ENCODE measurements at regions not wholly inside any gene's neighbourhood (a gene's known extent, or its start where the extent isn't known, plus 50 kb on each side); places are given as distances from the start of the nearest gene placed in this dataset.

DNA sequence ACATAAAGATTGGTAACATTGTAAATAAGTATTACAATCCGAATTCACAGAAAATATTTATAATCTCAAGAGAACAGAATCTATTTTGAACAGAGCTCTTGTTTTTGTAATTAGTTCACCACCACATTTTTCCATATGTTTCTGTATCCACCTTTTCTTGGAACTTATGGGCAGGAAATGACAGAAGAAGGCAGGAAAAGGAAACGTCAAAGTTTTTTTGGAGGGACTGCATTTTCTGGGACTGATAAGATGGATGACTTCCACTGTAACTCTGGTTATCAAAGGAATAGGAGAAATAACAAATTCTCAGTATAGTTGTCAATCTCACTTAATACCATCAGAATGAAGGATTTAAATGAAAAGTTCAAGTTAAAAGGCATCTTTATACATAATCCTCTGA, 75.1 kb upstream of the SMNDC1 start:
- Histone ChIP-seq H3K27me3 (ENCODE audit: control insufficient read depth in 1 of 2, insufficient read depth in 2 of 2, low read length in 1 of 2) (no peaks in the 10 kb centered on the region), H3K9me3 (ENCODE audit: control insufficient read depth, low read length) (no peaks in the 10 kb centered on the region), H3K36me3 (ENCODE audit: control insufficient read depth in 1 of 2, insufficient read depth in 2 of 2, low read length in 1 of 2) (no peaks in the 10 kb centered on the region), H3K27ac (ENCODE audit: low read depth in 1 of 2, low read length in 2 of 2) (no peak overlapping the region), H3K4me1 (ENCODE audit: control insufficient read depth in 1 of 2, insufficient read depth in 2 of 2, low read length in 2 of 2) (no peaks in the 10 kb centered on the region), H3K4me3 (ENCODE audit: low read length in 2 of 2) (no peak overlapping the region)
- intact Hi-C loops (cut with DNase I): no loop called here
- 32 to 46% methylated on average over 2 of the region's 2 CpGs for WGBS, 2 donors
- DNase-seq: no peak
- ATAC-seq (ENCODE audit: low FRiP score): no peak

GRCh38 chr10:110380293-110380692, 75.6 kb upstream of the SMNDC1 start:
- H3K36me3 ChIP-seq (ENCODE audit: control insufficient read depth in 1 of 2, insufficient read depth in 2 of 2, low read length in 1 of 2): no peaks in the 10 kb centered on the region
- no peaks in the 10 kb centered on the region for H3K27me3 ChIP-seq (ENCODE audit: control insufficient read depth in 1 of 2, insufficient read depth in 2 of 2, low read length in 1 of 2)
- no peaks in the 10 kb centered on the region for H3K9me3 ChIP-seq (ENCODE audit: control insufficient read depth, low read length)
- no peak overlapping the region for H3K4me3 ChIP-seq (ENCODE audit: low read length in 2 of 2)
- DNase-seq (no peak), ATAC-seq (ENCODE audit: low FRiP score) (no peak)
- no peaks in the 10 kb centered on the region for H3K4me1 ChIP-seq (ENCODE audit: control insufficient read depth in 1 of 2, insufficient read depth in 2 of 2, low read length in 2 of 2)
- H3K27ac ChIP-seq (ENCODE audit: low read depth in 1 of 2, low read length in 2 of 2): no peak overlapping the region
- intact Hi-C loops (cut with DNase I): no loop called here

GRCh38 chr10:110382695-110383094, 78.0 kb upstream of the SMNDC1 start:
- DNase-seq (peak in 1 of 2 donors; percentile 13), ATAC-seq (ENCODE audit: low FRiP score) (no peak)
- intact Hi-C loops (cut with DNase I): no loop called here
- H3K9me3 ChIP-seq (ENCODE audit: control insufficient read depth, low read length): no peaks in the 10 kb centered on the region
- H3K27me3 ChIP-seq (ENCODE audit: control insufficient read depth in 1 of 2, insufficient read depth in 2 of 2, low read length in 1 of 2): no peaks in the 10 kb centered on the region
- no peaks in the 10 kb centered on the region for H3K36me3 ChIP-seq (ENCODE audit: control insufficient read depth in 1 of 2, insufficient read depth in 2 of 2, low read length in 1 of 2)
- no peaks in the 10 kb centered on the region for H3K4me1 ChIP-seq (ENCODE audit: control insufficient read depth in 1 of 2, insufficient read depth in 2 of 2, low read length in 2 of 2)
- H3K27ac ChIP-seq (ENCODE audit: low read depth in 1 of 2, low read length in 2 of 2): no peak overlapping the region
- 92% methylated on average over 5 of the region's 5 CpGs for WGBS, 2 donors
- no peak overlapping the region for H3K4me3 ChIP-seq (ENCODE audit: low read length in 2 of 2)

DNA sequence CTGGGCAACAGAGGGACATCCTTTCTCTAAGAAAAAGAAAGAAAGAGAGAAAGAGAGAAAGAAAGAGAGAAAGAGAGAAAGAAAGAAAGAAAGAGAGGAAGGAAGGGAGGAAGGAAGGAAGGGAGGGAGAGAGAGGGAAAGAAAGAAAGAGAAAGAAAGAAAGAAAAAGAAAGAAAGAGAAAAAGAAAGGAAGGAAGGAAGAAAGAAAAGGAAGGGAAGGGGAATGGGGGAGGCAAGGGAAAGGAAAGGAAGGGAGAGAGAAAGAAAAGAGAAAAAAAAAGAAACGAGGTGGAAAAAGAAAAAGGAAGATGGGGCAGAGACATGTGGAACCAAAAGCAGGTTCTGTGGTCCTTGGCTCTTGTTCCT, 82.9 kb upstream of the SMNDC1 start:
- intact Hi-C loops (cut with DNase I): no loop called here
- H3K27ac ChIP-seq (ENCODE audit: low read depth in 1 of 2, low read length in 2 of 2): no peak overlapping the region
- no peaks in the 10 kb centered on the region for H3K4me1 ChIP-seq (ENCODE audit: control insufficient read depth in 1 of 2, insufficient read depth in 2 of 2, low read length in 2 of 2)
- H3K4me3 ChIP-seq (ENCODE audit: low read length in 2 of 2): no peak overlapping the region
- ATAC-seq (ENCODE audit: low FRiP score): no peak
- H3K36me3 ChIP-seq (ENCODE audit: control insufficient read depth in 1 of 2, insufficient read depth in 2 of 2, low read length in 1 of 2): no peaks in the 10 kb centered on the region
- WGBS, 2 donors: 59% methylated on average over 1 of the region's 1 CpG
- no peak for DNase-seq
- no peaks in the 10 kb centered on the region for H3K9me3 ChIP-seq (ENCODE audit: control insufficient read depth, low read length)
- H3K27me3 ChIP-seq (ENCODE audit: control insufficient read depth in 1 of 2, insufficient read depth in 2 of 2, low read length in 1 of 2): no peaks in the 10 kb centered on the region

- H3K36me3 ChIP-seq (ENCODE audit: control insufficient read depth in 1 of 2, insufficient read depth in 2 of 2, low read length in 1 of 2): no peaks in the 10 kb centered on the region
- intact Hi-C loops (cut with DNase I): no loop called here
- 66 to 70% methylated on average over 7 of the region's 7 CpGs for WGBS, 2 donors
- DNase-seq (peak in 1 of 2 donors; percentile 42), ATAC-seq (ENCODE audit: low FRiP score) (no peak)
- no peak overlapping the region for H3K27ac ChIP-seq (ENCODE audit: low read depth in 1 of 2, low read length in 2 of 2)
- no peaks in the 10 kb centered on the region for H3K9me3 ChIP-seq (ENCODE audit: control insufficient read depth, low read length)
- no peaks in the 10 kb centered on the region for H3K27me3 ChIP-seq (ENCODE audit: control insufficient read depth in 1 of 2, insufficient read depth in 2 of 2, low read length in 1 of 2)
- H3K4me3 ChIP-seq (ENCODE audit: low read length in 2 of 2): no peak overlapping the region
- no peaks in the 10 kb centered on the region for H3K4me1 ChIP-seq (ENCODE audit: control insufficient read depth in 1 of 2, insufficient read depth in 2 of 2, low read length in 2 of 2)
These were observed 83.4 kb upstream of the SMNDC1 start for GRCh38 chr10:110387983-110388686.

DNA sequence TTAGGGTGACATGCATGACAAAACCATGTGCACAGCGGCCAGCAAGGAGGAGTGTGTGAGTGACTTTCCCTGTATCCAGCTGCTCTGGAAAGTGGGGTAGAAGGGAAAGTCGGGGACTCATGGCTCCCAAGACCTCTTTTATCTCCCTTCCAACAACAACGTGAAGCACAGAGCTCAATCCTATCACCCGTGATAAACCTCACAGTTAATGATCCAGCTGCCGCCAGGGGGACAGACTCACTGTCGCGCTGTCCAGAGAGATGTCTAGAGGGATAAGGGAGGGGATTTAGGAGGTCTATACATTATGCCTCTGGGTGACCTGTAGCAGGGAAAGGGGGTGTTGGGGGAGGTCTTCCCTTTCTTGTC, 84.0 kb upstream of the SMNDC1 start:
- Histone ChIP-seq H3K4me1 (ENCODE audit: control insufficient read depth in 1 of 2, insufficient read depth in 2 of 2, low read length in 2 of 2) (no peaks in the 10 kb centered on the region), H3K27ac (ENCODE audit: low read depth in 1 of 2, low read length in 2 of 2) (no peak overlapping the region), H3K36me3 (ENCODE audit: control insufficient read depth in 1 of 2, insufficient read depth in 2 of 2, low read length in 1 of 2) (no peaks in the 10 kb centered on the region), H3K4me3 (ENCODE audit: low read length in 2 of 2) (no peak overlapping the region), H3K27me3 (ENCODE audit: control insufficient read depth in 1 of 2, insufficient read depth in 2 of 2, low read length in 1 of 2) (no peaks in the 10 kb centered on the region), H3K9me3 (ENCODE audit: control insufficient read depth, low read length) (no peaks in the 10 kb centered on the region)
- no peak for ATAC-seq (ENCODE audit: low FRiP score)
- 78 to 79% methylated on average over 7 of the region's 7 CpGs for WGBS, 2 donors
- intact Hi-C loops (cut with DNase I): no loop called here
- peak in 1 of 2 donors; percentile 51 for DNase-seq

DNA sequence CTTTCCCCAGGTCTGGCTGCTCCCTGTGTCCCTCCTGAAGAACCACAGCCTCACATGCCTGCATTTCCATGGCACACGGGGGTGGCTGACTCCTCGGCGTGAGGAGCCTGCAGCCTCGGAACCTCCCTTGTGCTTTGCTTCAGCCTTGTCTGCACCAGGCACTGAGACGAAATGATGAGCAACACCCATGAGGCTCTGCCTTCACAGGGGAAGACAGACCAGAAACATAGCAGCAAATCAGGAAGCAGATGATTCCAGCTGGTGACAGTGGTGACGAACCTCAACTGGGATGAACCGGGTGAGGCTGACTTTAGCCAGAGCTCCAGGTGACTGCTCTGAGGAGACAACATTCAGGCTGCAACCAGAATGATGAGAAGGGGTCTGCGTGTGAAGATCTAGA, 84.5 kb upstream of the SMNDC1 start:
- DNase-seq (peak in 1 of 2 donors; percentile 62), ATAC-seq (ENCODE audit: low FRiP score) (no peak)
- H3K4me1 ChIP-seq (ENCODE audit: control insufficient read depth in 1 of 2, insufficient read depth in 2 of 2, low read length in 2 of 2): no peaks in the 10 kb centered on the region
- no peak overlapping the region for H3K4me3 ChIP-seq (ENCODE audit: low read length in 2 of 2)
- no peaks in the 10 kb centered on the region for H3K36me3 ChIP-seq (ENCODE audit: control insufficient read depth in 1 of 2, insufficient read depth in 2 of 2, low read length in 1 of 2)
- 80 to 87% methylated on average over 8 of the region's 8 CpGs for WGBS, 2 donors
- no peaks in the 10 kb centered on the region for H3K9me3 ChIP-seq (ENCODE audit: control insufficient read depth, low read length)
- intact Hi-C loops (cut with DNase I): no loop called here
- H3K27me3 ChIP-seq (ENCODE audit: control insufficient read depth in 1 of 2, insufficient read depth in 2 of 2, low read length in 1 of 2): no peaks in the 10 kb centered on the region
- no peak overlapping the region for H3K27ac ChIP-seq (ENCODE audit: low read depth in 1 of 2, low read length in 2 of 2)

DNA sequence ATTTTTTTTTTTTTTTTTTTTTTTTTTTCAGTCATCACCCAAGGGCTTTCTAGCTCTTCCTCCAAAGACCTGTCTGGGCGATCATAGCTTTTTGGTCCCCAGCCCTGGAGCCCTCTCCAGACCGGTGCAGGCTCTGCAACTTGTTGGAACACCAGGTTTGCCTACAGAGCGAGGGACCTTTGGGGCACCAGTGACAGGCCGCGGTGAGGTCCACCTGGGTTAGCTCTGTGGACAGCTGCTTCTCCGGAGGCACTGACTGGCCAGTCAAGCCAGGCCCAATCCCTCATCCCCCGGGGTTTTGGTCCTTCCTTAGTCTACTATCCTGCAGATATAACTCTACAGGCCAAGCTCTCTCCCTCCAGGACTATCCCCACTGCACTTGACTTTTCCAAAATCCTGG, 86.8 kb upstream of the SMNDC1 start:
- no peak overlapping the region for H3K4me3 ChIP-seq (ENCODE audit: low read length in 2 of 2)
- no peak overlapping the region for H3K27ac ChIP-seq (ENCODE audit: low read depth in 1 of 2, low read length in 2 of 2)
- DNase-seq (peak in 1 of 2 donors; percentile 64), ATAC-seq (ENCODE audit: low FRiP score) (no peak)
- no peaks in the 10 kb centered on the region for H3K9me3 ChIP-seq (ENCODE audit: control insufficient read depth, low read length)
- H3K27me3 ChIP-seq (ENCODE audit: control insufficient read depth in 1 of 2, insufficient read depth in 2 of 2, low read length in 1 of 2): no peaks in the 10 kb centered on the region
- H3K36me3 ChIP-seq (ENCODE audit: control insufficient read depth in 1 of 2, insufficient read depth in 2 of 2, low read length in 1 of 2): no peaks in the 10 kb centered on the region
- 96 to 98% methylated on average over 7 of the region's 7 CpGs for WGBS, 2 donors
- intact Hi-C loops (cut with DNase I): no loop called here
- H3K4me1 ChIP-seq (ENCODE audit: control insufficient read depth in 1 of 2, insufficient read depth in 2 of 2, low read length in 2 of 2): no peaks in the 10 kb centered on the region

DNA sequence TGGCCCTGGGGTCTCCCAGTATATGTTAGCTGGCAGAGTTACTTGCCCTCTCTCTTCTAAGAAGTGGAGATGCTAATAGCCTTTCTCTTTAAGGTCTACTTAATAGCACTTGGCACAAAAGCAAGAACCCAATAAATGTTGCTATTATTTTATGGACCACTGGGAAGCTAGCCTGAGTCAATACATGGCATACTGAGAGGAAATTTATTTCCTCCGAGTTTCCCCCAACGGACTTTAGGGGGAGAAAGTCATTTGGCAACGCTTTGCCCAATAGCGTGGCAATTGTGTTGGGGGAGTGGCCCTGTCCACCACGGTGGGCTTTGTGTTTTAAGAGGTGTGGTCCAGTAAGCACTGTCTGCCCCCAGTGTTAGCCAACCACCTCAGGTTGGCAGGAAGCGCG, 87.4 kb upstream of the SMNDC1 start:
- no peak overlapping the region for H3K4me3 ChIP-seq (ENCODE audit: low read length in 2 of 2)
- DNase-seq: no peak
- intact Hi-C loops (cut with DNase I): no loop called here
- H3K27me3 ChIP-seq (ENCODE audit: control insufficient read depth in 1 of 2, insufficient read depth in 2 of 2, low read length in 1 of 2): no peaks in the 10 kb centered on the region
- no peak overlapping the region for H3K27ac ChIP-seq (ENCODE audit: low read depth in 1 of 2, low read length in 2 of 2)
- no peak for ATAC-seq (ENCODE audit: low FRiP score)
- H3K9me3 ChIP-seq (ENCODE audit: control insufficient read depth, low read length): no peaks in the 10 kb centered on the region
- H3K36me3 ChIP-seq (ENCODE audit: control insufficient read depth in 1 of 2, insufficient read depth in 2 of 2, low read length in 1 of 2): no peaks in the 10 kb centered on the region
- 17 to 22% methylated on average over 7 of the region's 7 CpGs for WGBS, 2 donors
- H3K4me1 ChIP-seq (ENCODE audit: control insufficient read depth in 1 of 2, insufficient read depth in 2 of 2, low read length in 2 of 2): no peaks in the 10 kb centered on the region
